Mesenchymal stem cell (in vitro differentiated cells and primary cell): ENCODE measurements at regions not wholly inside any gene's neighbourhood (a gene's known extent, or its start where the extent isn't known, plus 50 kb on each side); places are given as distances from the start of the nearest gene placed in this dataset.

Source experiments
- DNase-seq: peaks from one replicate; pipeline ENCODE4 v3.0.0-alpha.2; 2013
- H2AFZ ChIP-seq: one replicate; pipeline ENCODE4 v1.6.1; 2013; ENCODE audit warnings: low read depth, mild to moderate bottlenecking, control low read depth, inconsistent platforms, low read length, moderate library complexity
- H2AK5ac ChIP-seq: 2 replicates; pipeline ENCODE4 v1.6.1; 2013; ENCODE audit warnings: low read length, moderate library complexity, mild to moderate bottlenecking, inconsistent platforms; ENCODE audit not compliant: severe bottlenecking
- H2BK120ac ChIP-seq: one replicate; pipeline ENCODE4 v1.6.1; 2013; ENCODE audit warnings: low read depth, mild to moderate bottlenecking, inconsistent platforms, low read length, moderate library complexity
- H2BK12ac ChIP-seq, 2 experiments: one replicate each; pipeline ENCODE4 v1.6.1; 2013; ENCODE audit warnings: inconsistent platforms in 2 of 2, low read length in 2 of 2, mild to moderate bottlenecking in 2 of 2, moderate library complexity in 2 of 2, control low read depth in 1 of 2
- H2BK15ac ChIP-seq: one replicate; pipeline ENCODE4 v1.6.1; 2013; ENCODE audit warnings: mild to moderate bottlenecking, low read depth, inconsistent platforms; ENCODE audit not compliant: poor library complexity, severe bottlenecking
- H2BK5ac ChIP-seq: 2 replicates; pipeline ENCODE4 v1.6.1; 2013; ENCODE audit warnings: low read depth, mild to moderate bottlenecking, low read length, control low read depth, inconsistent platforms; ENCODE audit not compliant: poor library complexity, severe bottlenecking
- H3K14ac ChIP-seq, 2 experiments: one replicate each; pipeline ENCODE4 v1.6.1; 2013; ENCODE audit warnings: inconsistent platforms in 2 of 2, low read length in 2 of 2, control low read depth in 1 of 2, mild to moderate bottlenecking in 1 of 2, moderate library complexity in 1 of 2
- H3K18ac ChIP-seq, 2 experiments: one replicate each; pipeline ENCODE4 v1.6.1; 2013; ENCODE audit warnings: inconsistent platforms in 2 of 2, low read length in 2 of 2, control low read depth in 1 of 2, low read depth in 1 of 2, mild to moderate bottlenecking in 1 of 2
- H3K23ac ChIP-seq, 2 experiments: one replicate each; pipeline ENCODE4 v1.6.1; 2013; ENCODE audit warnings: inconsistent platforms in 2 of 2, low read length in 2 of 2, mild to moderate bottlenecking in 2 of 2, moderate library complexity in 2 of 2, control low read depth in 1 of 2
- H3K27ac ChIP-seq: 2 replicates; pipeline ENCODE4 v1.5.1; 2013; ENCODE audit warnings: mild to moderate bottlenecking, moderate library complexity, low read length, control low read depth, inconsistent platforms; ENCODE audit not compliant: poor library complexity, severe bottlenecking
- H3K27me3 ChIP-seq, 2 experiments: 2 replicates each; pipeline versions ENCODE4 v1.6.1 to v1.7.0; 2013; ENCODE audit warnings: low read length in 2 of 2, mild to moderate bottlenecking in 2 of 2, moderate library complexity in 2 of 2, control low read depth in 1 of 2, inconsistent platforms in 1 of 2; ENCODE audit not compliant: control insufficient read depth in 1 of 2, insufficient read depth in 1 of 2
- H3K36me3 ChIP-seq, 2 experiments: 2 replicates each; pipeline versions ENCODE4 v1.6.1 to v1.7.0; 2013; ENCODE audit warnings: low read length in 2 of 2, control low read depth in 1 of 2, inconsistent platforms in 1 of 2, low read depth in 1 of 2, mild to moderate bottlenecking in 1 of 2; ENCODE audit not compliant: insufficient read depth in 2 of 2, control insufficient read depth in 1 of 2
- H3K4ac ChIP-seq, 2 experiments: one replicate each; pipeline ENCODE4 v1.6.1; 2013; ENCODE audit warnings: inconsistent platforms in 2 of 2, low read length in 2 of 2, mild to moderate bottlenecking in 2 of 2, moderate library complexity in 2 of 2, control low read depth in 1 of 2, low read depth in 1 of 2
- H3K4me1 ChIP-seq: 2 replicates; pipeline ENCODE4 v1.6.1; 2013; ENCODE audit warnings: low read depth, low read length, control low read depth; ENCODE audit not compliant: control insufficient read depth, insufficient read depth
- H3K4me2 ChIP-seq: 2 replicates; pipeline ENCODE4 v1.6.1; 2013; ENCODE audit warnings: low read length, mild to moderate bottlenecking, inconsistent platforms; ENCODE audit not compliant: poor library complexity, severe bottlenecking
- H3K4me3 ChIP-seq, 2 experiments: 2 replicates each; pipeline versions ENCODE4 v1.5.1 to v1.7.0; 2013; ENCODE audit warnings: low read length in 2 of 2, mild to moderate bottlenecking in 2 of 2, control low read depth in 1 of 2, low read depth in 1 of 2; ENCODE audit not compliant: insufficient read depth in 1 of 2
- H3K79me1 ChIP-seq: replicated peaks from 2 replicates; pipeline ENCODE4 v1.6.1; 2013; ENCODE audit warnings: mild to moderate bottlenecking, control low read depth, low read length, inconsistent platforms; ENCODE audit not compliant: poor library complexity, severe bottlenecking
- H3K9ac ChIP-seq: 2 replicates; pipeline ENCODE4 v1.7.0; 2013; ENCODE audit warnings: mild to moderate bottlenecking, low read length, moderate library complexity
- H3K9me3 ChIP-seq: 2 replicates; pipeline ENCODE4 v1.7.0; 2013; ENCODE audit warnings: mild to moderate bottlenecking, low read length; ENCODE audit not compliant: control insufficient read depth
- H4K8ac ChIP-seq: one replicate; pipeline ENCODE4 v1.6.1; 2013; ENCODE audit warnings: inconsistent platforms, mild to moderate bottlenecking, low read length, moderate library complexity
- H4K91ac ChIP-seq: one replicate; pipeline ENCODE4 v1.6.1; 2013; ENCODE audit warnings: mild to moderate bottlenecking, low read length, inconsistent platforms
- WGBS: methylation state at CpG from one replicate; pipeline ENCODE4 v1.1.7; 2013; ENCODE audit warnings: mixed read lengths; 5-methylcytosine and 5-hydroxymethylcytosine counted together

DNA sequence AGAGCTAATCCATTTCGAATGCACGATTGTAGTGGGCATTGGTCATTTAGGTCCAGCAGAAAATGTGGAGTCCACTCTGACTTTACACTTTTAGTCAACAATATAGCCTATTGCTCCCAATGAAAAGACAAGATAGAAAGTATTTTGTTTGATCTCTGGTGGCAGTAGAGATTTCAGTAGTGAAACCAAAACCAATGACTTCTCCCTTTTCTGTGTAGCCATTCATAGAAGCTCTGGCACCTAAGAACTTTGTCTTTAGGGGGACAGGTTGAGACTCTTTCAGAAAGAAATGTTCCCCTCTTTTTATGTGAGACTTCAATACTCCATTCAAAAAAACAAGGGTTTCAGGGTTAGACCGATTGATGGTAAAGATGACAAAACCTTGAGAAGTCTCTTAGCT lies 510.8 kb upstream of the POU3F2 start:
- H3K36me3 ChIP-seq: no peaks in the 10 kb centered on the region
- no peak overlapping the region for H4K91ac ChIP-seq
- no peak for DNase-seq
- no peak overlapping the region for H2BK5ac ChIP-seq
- no peak overlapping the region for H3K9ac ChIP-seq
- no peak overlapping the region for H3K18ac ChIP-seq
- H2AK5ac ChIP-seq: no peak overlapping the region
- H3K27ac ChIP-seq: no peak overlapping the region
- H3K23ac ChIP-seq: no peak overlapping the region
- H3K14ac ChIP-seq: no peak overlapping the region
- H3K4me2 ChIP-seq: no peak overlapping the region
- H3K4me3 ChIP-seq: no peak overlapping the region
- H2BK15ac ChIP-seq: no peak overlapping the region
- 80% methylated on average over 3 of the region's 3 CpGs for WGBS
- H3K4ac ChIP-seq: no peak overlapping the region
- H3K27me3 ChIP-seq: no peaks in the 10 kb centered on the region
- no peak overlapping the region for H2AFZ ChIP-seq
- no peak overlapping the region for H4K8ac ChIP-seq
- no peaks in the 10 kb centered on the region for H3K79me1 ChIP-seq
- no peak overlapping the region for H2BK12ac ChIP-seq
- no peaks in the 10 kb centered on the region for H3K9me3 ChIP-seq
- H2BK120ac ChIP-seq: no peak overlapping the region
- no peaks in the 10 kb centered on the region for H3K4me1 ChIP-seq

DNA sequence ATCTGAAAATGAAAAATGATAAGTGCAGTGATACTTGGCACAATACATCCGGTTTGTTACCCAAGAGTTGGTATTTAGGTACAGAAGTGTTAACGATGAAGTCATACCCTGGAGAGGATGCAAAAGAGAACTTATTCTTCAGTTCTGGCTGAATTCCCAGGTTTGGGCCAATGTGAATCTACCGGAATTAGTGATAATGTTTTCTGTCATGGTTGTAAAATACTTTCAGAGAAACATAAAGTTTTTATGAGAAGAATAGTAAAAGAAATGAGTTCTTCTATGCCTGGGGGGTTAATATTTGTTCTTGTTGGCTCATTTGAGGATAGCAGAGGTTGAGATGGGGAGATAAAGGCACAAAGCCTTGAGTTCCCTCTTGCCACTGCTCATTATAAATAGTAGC lies 509.9 kb upstream of the POU3F2 start:
- H4K91ac ChIP-seq: no peak overlapping the region
- no peak overlapping the region for H3K18ac ChIP-seq
- H3K36me3 ChIP-seq: no peaks in the 10 kb centered on the region
- H2AK5ac ChIP-seq: no peak overlapping the region
- H2BK5ac ChIP-seq: no peak overlapping the region
- H4K8ac ChIP-seq: no peak overlapping the region
- H2BK12ac ChIP-seq: no peak overlapping the region
- H3K9me3 ChIP-seq: no peaks in the 10 kb centered on the region
- H3K4me2 ChIP-seq: no peak overlapping the region
- H2BK15ac ChIP-seq: no peak overlapping the region
- H3K4me3 ChIP-seq: no peak overlapping the region
- H3K14ac ChIP-seq: no peak overlapping the region
- WGBS: 81% methylated on average over 3 of the region's 3 CpGs
- H3K4me1 ChIP-seq: no peaks in the 10 kb centered on the region
- no peaks in the 10 kb centered on the region for H3K79me1 ChIP-seq
- DNase-seq: no peak
- no peaks in the 10 kb centered on the region for H3K27me3 ChIP-seq
- H2AFZ ChIP-seq: no peak overlapping the region
- no peak overlapping the region for H3K27ac ChIP-seq
- no peak overlapping the region for H2BK120ac ChIP-seq
- H3K9ac ChIP-seq: no peak overlapping the region
- no peak overlapping the region for H3K23ac ChIP-seq
- H3K4ac ChIP-seq: no peak overlapping the region

DNA sequence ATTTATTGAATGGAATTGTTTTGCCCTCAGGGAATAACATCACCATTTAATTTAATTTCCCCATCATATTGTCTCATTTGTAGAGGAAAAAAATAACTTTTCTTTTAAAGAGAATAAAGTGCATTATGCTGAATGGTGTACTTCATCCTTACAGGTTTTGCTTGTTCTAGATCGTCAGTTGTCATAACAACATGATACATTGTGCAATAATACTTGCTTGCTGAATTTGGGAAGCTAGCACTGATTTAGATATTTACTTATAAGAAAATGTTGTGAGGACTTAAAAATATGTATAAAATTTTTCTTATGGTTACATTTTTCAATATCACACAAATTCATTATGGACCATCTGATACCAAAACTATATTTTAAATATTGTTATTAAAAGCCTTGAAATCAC lies 509.0 kb upstream of the POU3F2 start:
- no peak overlapping the region for H2BK5ac ChIP-seq
- no peak overlapping the region for H3K4me3 ChIP-seq
- H3K14ac ChIP-seq: no peak overlapping the region
- no peak overlapping the region for H2AFZ ChIP-seq
- H3K79me1 ChIP-seq: no peaks in the 10 kb centered on the region
- H3K27ac ChIP-seq: no peak overlapping the region
- no peak overlapping the region for H3K18ac ChIP-seq
- no peak overlapping the region for H4K91ac ChIP-seq
- no peak overlapping the region for H2BK15ac ChIP-seq
- no peak overlapping the region for H3K9ac ChIP-seq
- H3K27me3 ChIP-seq: no peaks in the 10 kb centered on the region
- H3K9me3 ChIP-seq: no peaks in the 10 kb centered on the region
- no peak overlapping the region for H2AK5ac ChIP-seq
- DNase-seq: no peak
- H3K36me3 ChIP-seq: no peaks in the 10 kb centered on the region
- no CpG with 5 or more reads among the region's 1 CpG for WGBS
- no peak overlapping the region for H2BK120ac ChIP-seq
- no peak overlapping the region for H3K4me2 ChIP-seq
- H3K4ac ChIP-seq: no peak overlapping the region
- H2BK12ac ChIP-seq: no peak overlapping the region
- H4K8ac ChIP-seq: no peak overlapping the region
- H3K23ac ChIP-seq: no peak overlapping the region
- H3K4me1 ChIP-seq: no peaks in the 10 kb centered on the region

DNA sequence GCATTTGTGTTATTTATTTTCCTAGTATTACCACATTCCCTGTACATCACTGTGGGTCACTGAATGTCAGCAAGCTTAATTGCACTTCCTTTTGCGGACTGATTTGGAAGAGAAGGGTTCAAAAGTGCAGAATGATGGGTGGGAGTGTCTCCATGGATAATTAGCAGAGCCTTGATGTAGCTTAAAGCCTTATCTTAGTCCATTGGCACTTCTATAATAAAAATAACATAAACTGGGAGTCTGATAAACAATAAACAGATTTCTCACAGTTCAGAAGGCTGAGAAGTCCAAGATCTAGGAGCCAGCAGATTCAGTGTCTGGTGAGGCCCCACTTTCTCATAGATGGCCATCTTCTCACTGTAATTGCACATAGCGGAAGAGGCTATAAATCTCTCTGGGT lies 501.1 kb upstream of the POU3F2 start:
- Histone ChIP-seq H2BK12ac (no peak overlapping the region), H2AFZ (no peak overlapping the region), H3K36me3 (no peaks in the 10 kb centered on the region), H3K14ac (no peak overlapping the region), H2BK120ac (no peak overlapping the region), H2AK5ac (no peak overlapping the region), H3K4ac (no peak overlapping the region), H3K79me1 (no peaks in the 10 kb centered on the region), H3K18ac (no peak overlapping the region), H3K27ac (no peak overlapping the region), H3K27me3 (no peaks in the 10 kb centered on the region), H4K8ac (no peak overlapping the region), H3K9ac (no peak overlapping the region), H2BK15ac (no peak overlapping the region), H3K9me3 (no peaks in the 10 kb centered on the region), H3K4me1 (no peaks in the 10 kb centered on the region), H3K4me3 (no peak overlapping the region), H2BK5ac (no peak overlapping the region), H3K4me2 (no peak overlapping the region), H4K91ac (no peak overlapping the region), H3K23ac (no peak overlapping the region)
- 62% methylated on average over 1 of the region's 2 CpGs for WGBS
- DNase-seq: no peak
